Effector CD4-positive, alpha-beta T cell (primary cell): ENCODE measurements at regions not wholly inside any gene's neighbourhood (a gene's known extent, or its start where the extent isn't known, plus 50 kb on each side); places are given as distances from the start of the nearest gene placed in this dataset.

Source experiments
- DNase-seq: peaks from one replicate; pipeline ENCODE4 v3.0.0-alpha.2; 2020

DNA sequence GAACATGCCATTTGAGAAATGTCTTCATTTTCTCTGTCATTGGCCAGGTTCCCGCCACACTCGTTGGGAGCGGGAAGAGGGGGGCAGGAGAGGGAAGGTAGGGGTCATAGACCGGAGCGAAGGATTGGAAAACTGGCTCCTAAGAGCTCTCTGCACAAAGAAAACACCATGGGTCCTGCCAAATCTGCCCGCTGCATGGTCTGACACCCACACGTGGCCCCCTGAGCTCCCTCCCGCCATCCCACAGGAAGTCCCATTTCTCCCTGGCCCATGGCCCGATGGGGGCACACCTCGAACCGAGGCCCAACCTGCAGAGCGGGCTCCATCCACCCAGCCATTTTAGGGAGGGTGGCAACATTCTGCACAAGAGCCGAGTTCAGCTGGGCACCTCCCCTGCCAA is 159.6 kb downstream of the SALL1 start:
- DNase-seq, result no peak

DNA sequence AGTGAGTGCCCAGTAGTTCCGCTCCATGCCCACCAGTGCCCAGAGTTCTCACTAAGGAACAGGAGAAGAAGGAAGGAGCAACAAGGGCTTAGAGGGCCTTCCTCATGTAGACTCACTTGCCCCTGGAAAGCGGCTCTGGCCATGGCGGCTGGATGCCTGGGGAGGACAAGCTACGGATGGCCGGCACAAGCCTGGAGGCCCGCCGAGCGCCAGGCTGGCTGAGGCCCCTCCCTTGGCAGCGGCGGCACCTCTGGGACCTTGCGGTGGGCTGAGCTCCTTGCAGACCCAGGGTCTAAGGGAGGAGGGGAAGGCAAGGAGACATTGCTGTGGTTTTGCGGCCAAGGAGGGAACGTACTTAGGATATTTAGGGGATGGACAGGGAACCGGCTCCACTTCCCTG is 160.1 kb downstream of the SALL1 start:
- DNase-seq, result no peak

DNA sequence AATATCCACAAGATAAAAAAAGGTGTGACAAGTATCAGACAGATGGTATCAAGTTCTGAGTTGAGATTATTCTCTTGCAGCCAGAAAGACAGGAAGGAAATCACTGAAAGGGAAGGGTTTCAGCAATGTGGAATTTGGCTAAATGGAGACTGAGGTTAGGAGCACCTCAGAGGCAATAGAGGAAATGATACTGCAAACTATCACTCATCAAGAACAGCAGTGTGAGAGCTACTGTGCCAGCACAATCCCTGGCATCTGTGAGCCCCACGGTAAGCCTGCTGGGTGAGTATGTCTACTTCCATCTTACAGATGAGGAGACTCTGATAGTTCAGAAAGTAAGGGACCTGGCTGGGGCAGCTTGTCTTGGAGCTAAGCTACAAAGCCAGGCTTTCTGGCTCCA is 162.0 kb downstream of the SALL1 start:
- DNase-seq, result no peak

DNA sequence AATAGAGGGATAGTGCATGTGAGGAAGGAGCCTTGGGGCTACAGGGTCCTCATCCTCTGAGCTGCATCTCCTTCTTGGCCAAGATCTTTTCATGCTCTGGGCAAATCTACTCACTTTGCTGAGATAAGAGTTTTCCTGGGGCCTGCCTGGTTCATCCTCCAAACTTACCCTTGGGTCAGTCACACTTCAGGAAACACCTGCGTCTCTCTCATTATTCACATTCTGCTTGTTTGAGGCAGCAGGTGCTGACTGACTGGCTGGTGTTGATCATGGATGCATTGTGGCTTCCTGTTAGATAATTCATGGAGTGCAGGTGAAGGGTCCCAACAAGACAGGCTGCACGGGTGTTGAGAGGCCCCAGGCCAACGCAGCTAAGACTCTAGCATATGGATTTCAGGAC is 162.6 kb downstream of the SALL1 start:
- no peak for DNase-seq

DNA sequence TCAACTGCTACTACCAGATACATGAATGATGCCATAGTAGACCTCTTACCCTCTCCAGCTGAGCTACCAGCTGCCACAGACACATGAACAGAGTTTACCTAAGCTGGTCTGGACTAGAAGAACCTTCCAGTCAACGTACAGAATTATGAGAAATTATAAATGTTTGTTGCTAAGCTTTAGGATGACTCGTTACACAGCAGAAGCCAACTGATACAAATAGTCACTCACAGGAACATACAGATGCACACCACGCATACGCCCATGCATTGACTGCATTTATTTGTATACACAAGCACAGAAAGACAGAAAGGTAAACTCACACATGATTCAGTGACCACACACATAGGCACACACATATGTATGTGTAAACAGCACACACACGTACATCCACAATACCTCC is 164.6 kb downstream of the SALL1 start:
- no peak for DNase-seq

DNA sequence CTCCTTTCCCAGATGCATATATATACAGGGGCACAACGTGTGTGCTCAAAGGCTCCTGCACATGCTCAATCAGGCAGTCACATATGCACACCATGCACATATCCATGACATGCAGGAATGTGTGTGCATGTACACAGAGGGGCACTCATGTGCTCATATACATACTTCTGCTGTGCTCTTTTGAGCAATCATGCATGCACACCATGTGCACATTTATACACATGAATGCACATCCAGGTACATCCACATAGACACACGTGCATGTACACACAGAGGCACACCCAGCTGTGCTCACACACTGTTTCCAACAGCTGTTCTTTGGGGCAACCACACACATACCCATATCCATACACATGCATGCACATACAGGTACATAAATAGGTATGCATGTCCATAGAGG is 165.3 kb downstream of the SALL1 start:
- no peak for DNase-seq

DNA sequence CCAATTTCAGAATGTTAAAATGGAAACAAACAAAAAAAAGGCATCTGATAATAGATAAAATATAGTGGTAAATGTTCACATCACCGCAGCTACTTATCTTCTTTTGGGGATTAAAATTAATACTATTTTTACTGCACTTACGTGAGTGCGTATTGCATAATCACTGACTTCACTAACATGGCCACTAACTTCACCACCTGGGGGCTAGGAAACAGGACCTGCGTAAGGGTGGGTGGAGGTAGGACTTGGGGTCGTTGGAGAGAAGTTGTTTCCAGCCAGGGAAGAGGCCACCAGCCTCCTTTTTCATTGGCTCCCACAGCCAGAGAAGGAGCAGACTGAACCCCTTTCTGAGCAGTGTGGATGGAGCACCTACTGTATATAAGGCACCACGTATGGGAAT is 166.4 kb downstream of the SALL1 start:
- DNase-seq, result no peak

GRCh38 chr16:50982808-50983207 is 168.3 kb downstream of the SALL1 start:
- no peak for DNase-seq

DNA sequence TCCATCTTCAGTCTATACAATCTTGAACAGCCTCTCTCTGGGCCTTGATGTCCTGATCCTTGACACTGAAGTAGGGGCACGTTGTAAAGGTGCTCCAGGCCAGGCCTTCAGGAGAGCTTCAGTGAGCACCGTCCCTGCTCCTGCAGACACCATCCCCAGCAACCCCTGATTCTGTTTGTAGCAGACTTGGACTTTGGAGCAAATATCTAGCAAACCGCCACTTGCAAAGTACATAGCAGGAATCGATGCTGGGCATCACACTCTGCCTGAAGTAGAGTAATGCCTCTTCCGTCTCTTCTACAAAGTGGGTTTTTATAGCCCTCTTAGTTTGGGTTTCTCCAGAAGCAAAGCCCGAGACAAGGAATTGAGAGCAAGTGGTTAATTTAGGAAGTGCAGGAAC is 169.1 kb downstream of the SALL1 start:
- no peak for DNase-seq

- no peak for DNase-seq
Measured at GRCh38 chr16:50980666-50981065, 170.4 kb downstream of the SALL1 start.

DNA sequence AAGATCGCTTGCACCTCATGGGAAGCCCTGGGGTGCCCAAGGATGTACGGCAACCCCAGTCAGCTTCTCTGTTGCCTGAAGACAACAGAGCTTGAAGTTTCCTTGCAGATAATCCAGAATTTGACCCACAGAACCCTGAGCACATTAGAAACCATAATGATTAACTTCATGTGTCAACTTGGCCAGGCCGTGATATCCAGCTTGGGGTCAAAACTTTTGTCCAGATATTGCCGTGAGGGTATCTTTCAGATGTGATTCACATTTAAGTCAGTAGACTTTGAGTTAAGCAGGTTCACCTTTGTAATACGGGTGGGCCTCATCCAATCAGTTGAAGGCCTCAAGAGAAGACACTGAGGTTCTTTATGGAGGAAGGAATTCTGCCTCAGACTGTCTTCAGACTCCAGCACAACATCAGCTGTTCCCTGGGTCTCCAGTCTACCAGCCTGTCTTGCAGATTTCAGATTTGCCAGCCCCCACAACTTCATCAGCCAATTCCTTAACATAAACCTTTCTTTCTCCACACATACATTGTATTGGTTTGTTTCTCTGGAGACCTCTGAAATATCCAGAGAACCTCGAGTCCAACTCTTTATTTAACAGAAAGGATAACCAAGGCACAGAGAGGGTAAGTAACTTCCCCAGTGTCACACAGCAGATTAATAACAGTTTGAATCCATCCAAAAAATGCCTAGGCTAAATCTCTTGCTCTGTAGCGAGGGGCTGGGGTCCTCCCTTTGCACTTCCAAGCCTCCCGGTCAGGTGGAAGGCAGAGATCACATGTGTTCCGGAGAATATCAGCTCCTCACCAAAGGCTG is 171.1 kb downstream of the SALL1 start:
- no peak for DNase-seq

DNA sequence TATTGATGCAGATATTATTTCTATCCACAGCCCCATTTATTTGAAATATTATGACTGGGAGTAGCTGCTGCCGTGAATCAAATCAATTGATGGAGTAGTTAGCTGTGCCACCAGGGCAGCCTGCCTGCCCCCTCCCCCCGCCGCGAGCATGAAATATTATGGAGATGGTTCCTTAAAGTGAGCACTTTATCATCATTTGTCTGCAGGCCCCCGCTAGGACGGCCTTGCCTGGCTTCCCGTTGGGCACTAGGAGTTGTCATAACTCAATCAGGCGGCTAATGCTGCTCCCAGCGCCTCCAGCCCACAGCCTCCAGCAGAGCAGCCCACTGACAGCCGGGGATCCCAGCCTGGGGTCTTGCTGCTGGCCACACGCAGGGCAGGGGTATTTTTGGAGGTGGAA is 173.9 kb downstream of the SALL1 start:
- DNase-seq, result no peak

DNA sequence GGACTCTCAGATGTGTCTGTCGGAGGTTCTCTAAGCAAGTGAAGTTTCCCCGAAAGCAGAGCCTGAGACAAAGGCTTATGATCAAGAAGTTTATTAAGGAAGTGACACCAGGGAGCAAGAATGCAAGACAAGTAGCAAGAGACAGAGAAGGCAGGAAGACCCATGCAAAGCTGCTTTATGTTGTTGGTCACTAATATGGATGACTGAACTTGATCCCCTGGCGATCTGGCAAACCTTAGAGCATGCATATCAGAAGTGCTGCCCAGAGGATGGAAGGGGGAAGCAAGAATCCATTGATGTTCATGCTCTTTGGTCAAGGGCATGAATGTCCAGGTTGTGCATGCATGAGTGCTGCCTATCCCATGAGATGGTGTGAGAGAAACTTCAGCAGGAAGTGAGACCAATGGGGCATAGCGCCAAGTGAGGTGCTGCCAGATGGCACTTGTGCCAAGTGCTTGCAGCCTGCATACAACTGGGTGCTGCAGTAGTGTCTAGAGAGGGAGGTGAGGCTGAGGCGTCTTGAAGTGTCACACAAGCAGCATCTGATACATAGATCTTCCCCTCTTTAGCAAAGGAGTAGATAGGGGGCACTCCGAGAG is 176.5 kb downstream of the SALL1 start:
- DNase-seq, result no peak

DNA sequence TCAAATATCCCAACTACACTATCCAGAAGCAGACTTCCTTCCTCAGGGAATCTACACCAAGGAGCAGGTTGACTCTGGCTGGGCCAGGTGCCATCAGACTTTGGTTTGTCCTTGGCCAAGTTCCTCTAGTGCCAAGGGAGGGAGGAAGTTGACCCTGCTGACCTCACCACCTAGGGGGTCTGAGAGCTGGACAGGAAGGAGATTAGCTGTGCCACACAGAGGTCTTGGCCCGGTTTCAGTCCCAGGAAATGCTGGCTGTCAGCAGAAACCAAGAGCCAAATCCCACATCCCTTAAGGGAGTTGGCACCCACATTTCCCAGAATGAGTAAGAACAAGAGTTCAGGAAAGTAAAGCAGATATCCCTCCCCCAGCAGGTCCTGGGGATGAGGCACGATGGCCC is 178.2 kb downstream of the SALL1 start:
- DNase-seq, result no peak

DNA sequence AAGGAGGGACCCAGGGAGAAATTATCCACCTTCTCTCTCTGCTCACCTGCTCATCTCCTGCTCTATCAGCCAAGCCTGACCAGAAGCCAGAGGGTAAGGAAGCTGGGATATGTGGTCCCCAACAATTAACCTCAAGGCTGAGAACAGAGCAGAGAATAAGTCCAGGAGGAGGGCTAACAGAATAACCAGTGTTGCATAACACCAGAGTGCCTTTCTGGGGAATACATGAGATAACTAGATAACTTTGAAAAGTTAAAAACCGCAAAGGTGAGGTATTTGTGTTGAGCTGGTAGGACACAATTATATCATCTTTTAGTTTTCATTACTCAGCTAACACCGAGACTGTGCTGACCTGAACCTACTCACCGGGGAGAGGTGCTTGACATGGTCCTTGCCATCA is 180.8 kb downstream of the SALL1 start:
- DNase-seq, result no peak

- no peak for DNase-seq
Measured at GRCh38 chr16:50967827-50968612, 183.1 kb downstream of the SALL1 start.

GRCh38 chr16:50964491-50964890 is 186.6 kb downstream of the SALL1 start:
- no peak for DNase-seq

DNA sequence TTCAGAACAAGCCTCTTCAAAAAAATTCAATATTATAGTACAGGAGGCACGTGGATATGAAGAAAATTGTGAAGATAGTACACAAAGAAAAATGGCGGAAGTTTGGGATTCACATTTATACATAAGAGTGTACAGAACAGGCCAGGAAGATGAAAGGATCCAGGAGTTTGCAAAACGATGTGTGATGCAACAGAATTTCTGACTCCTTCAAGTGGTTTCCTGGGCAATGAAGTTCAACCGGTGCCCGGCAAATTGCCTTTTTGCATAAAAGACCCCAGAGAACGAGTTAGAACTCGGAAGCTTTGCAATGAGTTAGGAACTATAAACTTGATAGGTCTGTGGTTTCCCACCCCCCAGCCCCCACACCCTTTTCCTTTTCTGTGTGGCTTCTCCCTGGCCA is 189.1 kb downstream of the SALL1 start:
- no peak for DNase-seq

DNA sequence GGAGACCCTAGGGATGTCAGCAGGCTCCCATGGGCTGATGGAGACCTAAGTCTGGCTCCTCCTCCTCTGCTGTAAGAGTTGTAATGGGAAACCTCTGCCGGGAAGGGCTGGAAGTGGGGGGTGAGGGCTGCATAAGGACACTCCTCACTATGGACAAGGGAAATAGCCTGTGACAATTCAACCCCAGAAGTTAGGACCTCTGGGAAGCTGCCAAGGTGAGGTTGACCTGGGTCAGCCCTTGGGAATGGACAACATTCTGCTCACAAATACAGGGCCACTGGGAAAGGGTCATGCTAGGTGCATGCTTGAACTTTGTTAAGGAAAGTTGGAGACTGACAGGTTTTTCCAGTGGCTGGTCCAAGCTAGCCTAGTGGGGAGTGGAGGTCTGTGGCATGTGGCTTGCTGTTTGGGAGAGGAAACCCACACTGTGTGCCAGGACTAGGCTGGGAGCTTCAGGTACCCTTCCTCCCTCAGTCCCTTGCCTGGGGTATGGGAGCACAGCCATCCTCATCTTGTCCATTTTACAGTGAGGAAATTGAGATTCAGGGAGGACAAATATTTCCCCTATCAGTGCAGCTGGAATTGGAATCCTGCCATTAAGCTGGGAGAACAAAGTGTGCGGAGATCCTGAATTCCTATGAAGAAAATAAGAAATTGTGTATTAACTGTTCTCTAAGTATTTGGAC is 190.4 kb downstream of the SALL1 start:
- DNase-seq, result no peak

DNA sequence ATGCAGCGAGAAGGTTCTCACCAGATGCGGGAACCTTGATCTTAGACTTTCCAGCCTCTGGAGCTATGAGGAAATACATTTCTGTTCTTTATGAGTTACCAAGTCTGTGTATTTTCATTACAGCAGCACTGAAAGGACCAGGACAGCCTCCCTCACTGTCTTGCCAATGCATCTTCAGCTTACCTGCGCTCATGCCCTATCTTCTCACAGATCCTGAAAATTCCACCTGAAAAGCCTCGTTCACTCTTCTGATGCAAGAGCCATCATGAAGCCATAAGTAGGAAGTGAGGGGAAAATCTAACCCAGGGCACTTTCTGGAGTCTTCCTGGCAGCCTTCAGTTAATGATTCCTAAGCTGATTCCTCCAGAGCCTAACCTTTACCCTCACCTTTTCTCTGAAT is 194.0 kb downstream of the SALL1 start:
- no peak for DNase-seq

DNA sequence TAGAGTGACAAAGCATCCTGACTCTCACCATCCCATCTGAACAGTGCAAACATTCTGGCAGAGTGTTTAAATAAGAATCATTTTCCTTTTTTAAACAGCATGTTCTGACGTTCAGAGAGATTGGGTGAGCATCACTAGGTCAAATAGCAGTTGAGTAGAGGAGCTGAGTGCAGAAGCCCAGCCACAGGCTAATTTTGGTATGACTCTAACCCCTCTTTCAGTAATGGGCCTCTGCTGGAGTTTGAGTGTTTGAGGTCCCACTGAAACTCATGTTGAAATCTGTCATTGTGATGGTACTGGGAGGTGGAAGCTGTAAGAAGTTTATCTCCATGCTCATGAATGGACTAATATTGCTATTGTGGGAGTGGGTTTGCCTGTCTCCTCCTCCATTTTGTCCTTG is 194.4 kb downstream of the SALL1 start:
- DNase-seq, result no peak

- no peak for DNase-seq
Measured at GRCh38 chr16:50955311-50955710, 195.8 kb downstream of the SALL1 start.

GRCh38 chr16:50954469-50954868 is 196.6 kb downstream of the SALL1 start:
- DNase-seq, result no peak
